HCT116 (cell line): ENCODE measurements at regions not wholly inside any gene's neighbourhood (a gene's known extent, or its start where the extent isn't known, plus 50 kb on each side); places are given as distances from the start of the nearest gene placed in this dataset.

ENCODE experiments used
- ATAC-seq: fragments of 200-7000 bp; cut with Tn5 transposase; 2 replicates; pipeline ENCODE4 v1.9.1; 2020; ENCODE audit warnings: mild to moderate bottlenecking, moderate library complexity
- BruUV-seq: library from RNA; stranded (reverse); fragments of 400-500 nt; replicated peaks from 2 replicates; lab custom pipeline; 2021; lab: Mats Ljungman, UMichigan
- CTCF ChIA-PET: fragments of 300-600 bp; sonication (Branson Sonifier 250); formaldehyde crosslinking; loops from one replicate; lab custom pipeline; 2021; ENCODE audit warnings: antibody characterized with exemption; lab: Charles Lee
- POLR2A ChIA-PET: fragments of 300-600, 350-600 bp; sonication (Branson Sonifier 250); formaldehyde crosslinking; loops from one replicate; lab custom pipeline; 2021; ENCODE audit warnings: antibody characterized with exemption; lab: Charles Lee
- RAD21 ChIA-PET, 2 experiments: fragments of 300-600 bp; sonication (Branson Sonifier 250); formaldehyde crosslinking; loops; one replicate each; lab custom pipeline; 2023; ENCODE audit warnings: low total read pairs in 2 of 2; ENCODE audit not compliant: uncharacterized antibody in 2 of 2, unreplicated experiment in 2 of 2, low non-redundant PET in 1 of 2; lab: Charles Lee
- DNase-seq: peaks from one replicate; pipeline ENCODE4 v3.0.0-alpha.2; 2010; ENCODE audit warnings: low read depth, low spot score
- H2AFZ ChIP-seq: fragments of 200-600 bp; shearing (Covaris generic), sonication (generic); 2 replicates; pipeline ENCODE4 v1.6.1; 2017; ENCODE audit warnings: low read depth, mixed run types, mixed read lengths, antibody characterized with exemption, low read length; ENCODE audit not compliant: poor library complexity, severe bottlenecking
- H3K27ac ChIP-seq: 2 replicates; pipeline ENCODE4 v1.5.1; 2012; ENCODE audit warnings: low read depth, low read length
- H3K27me3 ChIP-seq: fragments of 200-600 bp; sonication (generic); 2 replicates; pipeline ENCODE4 v1.6.1; 2016; ENCODE audit warnings: mixed run types, low read length, mixed read lengths; ENCODE audit not compliant: insufficient read depth
- H3K36me3 ChIP-seq, 2 experiments: fragments of 200-500 bp in 1 of 2; fragments of 200-600 bp in 1 of 2; sonication (Bioruptor generic) in 1 of 2; sonication (generic) in 1 of 2; 2 replicates each; pipeline versions ENCODE4 v1.5.1 to v1.6.1; 2014 to 2016; ENCODE audit warnings: low read length in 2 of 2, inconsistent platforms in 1 of 2, mixed read lengths in 1 of 2, mixed run types in 1 of 2; ENCODE audit not compliant: insufficient read depth in 2 of 2, control insufficient read depth in 1 of 2
- H3K4me1 ChIP-seq, 2 experiments: fragments of 200-600 bp in 1 of 2; sonication (generic) in 1 of 2; 2 replicates each; pipeline versions ENCODE4 v1.5.1 to v1.6.1; 2012 to 2017; ENCODE audit warnings: low read length in 2 of 2, inconsistent platforms in 1 of 2, mild to moderate bottlenecking in 1 of 2, mixed read lengths in 1 of 2, mixed run types in 1 of 2, moderate library complexity in 1 of 2; ENCODE audit not compliant: insufficient read depth in 2 of 2, control insufficient read depth in 1 of 2
- H3K4me2 ChIP-seq: fragments of 200-600 bp; sonication (generic); 2 replicates; pipeline ENCODE4 v1.6.1; 2017; ENCODE audit warnings: mixed run types, low read length, mixed read lengths
- H3K4me3 ChIP-seq, 2 experiments: fragments of 200-600 bp in 1 of 2; sonication (generic) in 1 of 2; replicated peaks in 1 of 2; 2 replicates each; pipeline ENCODE4 v1.5.1; 2011 to 2016; ENCODE audit warnings: low read length in 2 of 2, control low read depth in 1 of 2, low read depth in 1 of 2, mild to moderate bottlenecking in 1 of 2, mixed read lengths in 1 of 2, mixed run types in 1 of 2
- H3K79me2 ChIP-seq: fragments of 200-600 bp; sonication (generic); 2 replicates; pipeline ENCODE4 v1.6.1; 2017; ENCODE audit warnings: mild to moderate bottlenecking, mixed run types, low read length, moderate library complexity, mixed read lengths; ENCODE audit not compliant: insufficient read depth
- H3K9ac ChIP-seq: fragments of 200-600 bp; sonication (generic); 2 replicates; pipeline ENCODE4 v1.6.1; 2016; ENCODE audit warnings: low read length, mixed read lengths
- H3K9me2 ChIP-seq: fragments of 200-600 bp; sonication (generic), shearing (Covaris generic); 2 replicates; pipeline ENCODE4 v1.6.1; 2017; ENCODE audit warnings: mixed run types, mild to moderate bottlenecking, moderate library complexity; ENCODE audit not compliant: insufficient read depth
- H3K9me3 ChIP-seq, 2 experiments: fragments of 200-500 bp in 1 of 2; fragments of 200-600 bp in 1 of 2; sonication (Bioruptor generic) in 1 of 2; sonication (generic) in 1 of 2; 2 replicates each; pipeline ENCODE4 v1.6.1; 2014 to 2017; ENCODE audit warnings: low read length in 2 of 2, mixed read lengths in 2 of 2, inconsistent platforms in 1 of 2, low read depth in 1 of 2, mild to moderate bottlenecking in 1 of 2, mixed run types in 1 of 2, moderate library complexity in 1 of 2; ENCODE audit not compliant: control insufficient read depth in 1 of 2, insufficient read depth in 1 of 2
- H4K20me1 ChIP-seq: fragments of 200-600 bp; sonication (generic), shearing (Covaris generic); 2 replicates; pipeline ENCODE4 v1.6.1; 2017; ENCODE audit warnings: mixed run types, mild to moderate bottlenecking, moderate library complexity; ENCODE audit not compliant: insufficient read depth
- CBX3 ChIP-seq: IDR thresholded peaks from 2 replicates; pipeline ENCODE4 v1.6.1; 2012; ENCODE audit warnings: low read depth
- CEBPB ChIP-seq: IDR thresholded peaks from 2 replicates; pipeline ENCODE4 v1.6.1; 2012; ENCODE audit warnings: low read depth
- EZH2 ChIP-seq: fragments of 200-600 bp; sonication (generic); IDR thresholded peaks from 2 replicates; pipeline ENCODE4 v1.6.1; 2017; ENCODE audit warnings: antibody characterized with exemption, mixed run types
- FOSL1 ChIP-seq: IDR thresholded peaks from 2 replicates; pipeline ENCODE4 v1.6.1; 2012; ENCODE audit warnings: low read depth
- JUND ChIP-seq: IDR thresholded peaks from 2 replicates; pipeline ENCODE4 v1.6.1; 2012
- POLR2A ChIP-seq: IDR thresholded peaks from 2 replicates; pipeline ENCODE4 v1.7.0; 2011; ENCODE audit warnings: borderline replicate concordance; ENCODE audit not compliant: insufficient read depth, insufficient read length; ENCODE audit errors: extremely low read depth
- POLR2AphosphoS5 ChIP-seq: IDR thresholded peaks from 2 replicates; pipeline ENCODE4 v1.6.1; 2011; ENCODE audit warnings: mild to moderate bottlenecking, low read depth, low read length, moderate library complexity
- RAD21 ChIP-seq: IDR thresholded peaks from 2 replicates; pipeline ENCODE4 v1.6.1; 2012; ENCODE audit warnings: low read depth, mild to moderate bottlenecking
- SP1 ChIP-seq: IDR thresholded peaks from 2 replicates; pipeline ENCODE4 v1.6.1; 2012; ENCODE audit warnings: low read depth
- TCF7L2 ChIP-seq: IDR thresholded peaks from 2 replicates; pipeline ENCODE4 v1.7.0; 2011; ENCODE audit warnings: borderline replicate concordance, inconsistent platforms; ENCODE audit not compliant: insufficient read depth, insufficient read length; ENCODE audit errors: extremely low read depth
- ZBTB33 ChIP-seq: IDR thresholded peaks from 2 replicates; pipeline ENCODE4 v1.6.1; 2011; ENCODE audit warnings: mild to moderate bottlenecking, low read length, moderate library complexity; ENCODE audit not compliant: insufficient replicate concordance; ENCODE audit errors: extremely low read depth
- ZFX ChIP-seq: fragments of 450-650 bp; IDR thresholded peaks from 2 replicates; pipeline ENCODE4 v1.6.1; 2017
- intact Hi-C: fragments of 100-400 bp; cut with micrococcal nuclease; formaldehyde crosslinking; loops from 2 replicates; pipeline ENCODE4 v1.10.0; 2022

- TF ChIP-seq SP1 (no peak), ZBTB33 (no peak), JUND (no peak), EZH2 (no peak), FOSL1 (no peak), ZFX (no peak), CBX3 (no peak), POLR2AphosphoS5 (no peak), RAD21 (no peak)
- CTCF ChIA-PET, result no interaction called here
Measured at GRCh38 chr13:54852831-54853230, 1824.2 kb downstream of the OLFM4 start.

GRCh38 chr13:54859827-54860226 lies 1831.2 kb downstream of the OLFM4 start:
- Histone ChIP-seq H4K20me1 (no peaks in the 10 kb centered on the region), H3K4me3 (no peak overlapping the region), H3K9ac (no peak overlapping the region), H3K27me3 (no peaks in the 10 kb centered on the region), H3K4me1 (no peaks in the 10 kb centered on the region), H3K9me3 (peaks cover 6 to 8% of the 10 kb centered on the region in 2 experiments; a peak in 2 of 4 replicates), H3K4me2 (no peak overlapping the region), H3K36me3 (no peaks in the 10 kb centered on the region), H2AFZ (no peak overlapping the region), H3K27ac (no peak overlapping the region)
- ATAC-seq (no peak), DNase-seq (no peak)
- CTCF ChIA-PET, result no interaction called here
- RAD21 ChIA-PET, result no interaction called here
- intact Hi-C loops, result no loop called here
- BruUV-seq, result no TSS peak
- no peak for TF ChIP-seq SP1
- no peak for TF ChIP-seq CEBPB
- TF ChIP-seq JUND, result no peak
- TF ChIP-seq POLR2A, result no peak
- TF ChIP-seq TCF7L2, result no peak
- TF ChIP-seq, all 23 proteins: peak for 0
- Histone ChIP-seq H3K79me2 (no peaks in the 10 kb centered on the region), H3K9me2 (no peaks in the 10 kb centered on the region)
- POLR2A ChIA-PET, result no interaction called here

More at GRCh38 chr13:54852831-54853230, 1824.2 kb downstream of the OLFM4 start:
- Histone ChIP-seq H2AFZ (no peak overlapping the region), H3K79me2 (no peaks in the 10 kb centered on the region), H3K27ac (no peak overlapping the region), H3K4me2 (no peak overlapping the region), H3K9ac (no peak overlapping the region), H3K4me3 (no peak overlapping the region), H4K20me1 (no peaks in the 10 kb centered on the region), H3K9me2 (no peaks in the 10 kb centered on the region), H3K27me3 (no peaks in the 10 kb centered on the region), H3K4me1 (no peaks in the 10 kb centered on the region), H3K9me3 (peaks cover 0 to 2% of the 10 kb centered on the region in 2 experiments; a peak in 2 of 4 replicates), H3K36me3 (no peaks in the 10 kb centered on the region)
- RAD21 ChIA-PET, result no interaction called here
- BruUV-seq, result no TSS peak
- ATAC-seq (no peak), DNase-seq (no peak)
- intact Hi-C loops, result no loop called here
- POLR2A ChIA-PET, result no interaction called here
